NCI-H1105 (cell line): ENCODE measurements at regions not wholly inside any gene's neighbourhood (a gene's known extent, or its start where the extent isn't known, plus 50 kb on each side); places are given as distances from the start of the nearest gene placed in this dataset.
"Not testable (repeated sequence)": the region's sequence is repeated elsewhere in the genome, so short reads cannot be mapped to it uniquely, and the experiment has no call there.

Experiments
- DNase-seq: peaks from one replicate; lab custom pipeline; 2025; lab: John Stamatoyannopoulos, UW

DNA sequence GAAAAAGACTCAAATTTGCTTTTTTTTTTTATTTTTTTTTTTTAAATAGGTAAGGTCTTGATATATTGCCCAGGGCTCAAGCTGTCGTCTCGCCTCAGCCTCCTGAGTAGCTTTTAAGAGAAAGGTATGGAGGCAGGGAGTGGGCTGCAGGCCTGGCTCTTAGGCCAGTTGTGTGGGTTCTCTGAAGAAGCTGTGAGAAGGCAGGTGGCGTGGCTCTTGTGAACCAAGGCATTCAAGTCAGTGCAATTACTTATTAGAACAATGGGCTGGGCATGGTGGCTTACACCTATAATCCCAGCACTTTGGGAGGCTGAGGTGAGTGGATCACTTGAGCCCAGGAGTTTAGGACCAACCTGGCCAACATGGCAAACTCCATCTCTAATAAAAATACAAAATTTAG, 244.0 kb upstream of the SFRP2 start:
- no peak for DNase-seq

DNA sequence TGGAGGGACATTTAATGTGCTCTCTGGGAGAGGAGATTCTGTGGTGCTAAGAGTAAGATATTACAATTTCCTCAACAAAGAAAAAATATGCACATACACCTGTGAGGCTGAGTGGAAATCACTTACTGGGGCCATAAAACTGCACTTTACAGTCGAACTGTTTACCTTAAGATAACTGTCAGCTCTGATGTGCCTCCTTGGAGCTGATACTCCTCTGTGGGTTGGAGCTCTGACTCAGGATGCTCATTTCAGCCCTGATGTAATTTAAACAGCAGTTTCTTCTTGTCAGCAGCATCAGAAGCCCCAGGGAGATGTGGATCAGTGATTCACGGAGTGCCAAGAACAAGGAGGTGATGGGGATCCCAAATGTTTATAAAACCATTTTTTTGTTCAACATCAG, 241.9 kb upstream of the SFRP2 start:
- DNase-seq: no peak

DNA sequence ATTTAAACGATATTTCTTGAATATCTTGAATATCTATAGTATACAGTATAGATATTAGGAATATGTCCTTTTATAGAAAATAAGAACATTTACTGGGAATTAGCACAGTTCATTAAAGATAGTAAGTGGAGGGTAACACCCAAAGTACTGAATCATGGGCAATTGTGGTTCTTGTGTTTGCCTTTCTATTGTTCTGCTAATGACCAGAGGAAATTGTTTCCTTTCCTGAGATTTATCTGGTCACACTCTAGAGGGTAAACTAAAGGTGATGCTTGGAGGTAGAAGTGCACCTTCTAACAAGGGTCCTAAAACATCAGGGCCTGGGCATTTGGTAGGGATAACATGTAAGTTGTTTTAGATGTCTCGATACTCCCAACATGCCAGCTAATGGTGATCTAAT, 241.3 kb upstream of the SFRP2 start:
- no peak for DNase-seq

- DNase-seq: no peak
These were observed 240.3 kb upstream of the SFRP2 start for GRCh38 chr4:154029171-154029570.

DNA sequence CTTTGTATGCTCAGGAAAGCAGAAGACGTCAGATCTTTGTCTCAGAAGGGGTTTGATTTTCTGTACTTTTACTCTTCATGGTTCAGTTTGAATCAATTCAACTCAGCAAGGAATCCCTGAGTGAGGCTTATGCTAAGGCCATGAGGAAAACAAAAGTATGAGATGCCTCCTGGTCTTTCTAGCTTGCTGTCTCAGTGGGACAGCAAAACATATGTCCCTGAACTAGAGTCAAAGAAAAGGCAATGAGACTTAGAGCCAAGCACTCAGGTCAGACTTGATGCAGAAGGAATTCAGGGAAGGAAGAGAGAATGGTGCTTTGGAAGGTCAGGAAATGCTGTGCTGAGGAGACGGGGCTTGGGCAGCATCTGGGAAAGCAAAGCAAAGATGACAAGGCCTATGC, 236.2 kb upstream of the SFRP2 start:
- DNase-seq: no peak

DNA sequence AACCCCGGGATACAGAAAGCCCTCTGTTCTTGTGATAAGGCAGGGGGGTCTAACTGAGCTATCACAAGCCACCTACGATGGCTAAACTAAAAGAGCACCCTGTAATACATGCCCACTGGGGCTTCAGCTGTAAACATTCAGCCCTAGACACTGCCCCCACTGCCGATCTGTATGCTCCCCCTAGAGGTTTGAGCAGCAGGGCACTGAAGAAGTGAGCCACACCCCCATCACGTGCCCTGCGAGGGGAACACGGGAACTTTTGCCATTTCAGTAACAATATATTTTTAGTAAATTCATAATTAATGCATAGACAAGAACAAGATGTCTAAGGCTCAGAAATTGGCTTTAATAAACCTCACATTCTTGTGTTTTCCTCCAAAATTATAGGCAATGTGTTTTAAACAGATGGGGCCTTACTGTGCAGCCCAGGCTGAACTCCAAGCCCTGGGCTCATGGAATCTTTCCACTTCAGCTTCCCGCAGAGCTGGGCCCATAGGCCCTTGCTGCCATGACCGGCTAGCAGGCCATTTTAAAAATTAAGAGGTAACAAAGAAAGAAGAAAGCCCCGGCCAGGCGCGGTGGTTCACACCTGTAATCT, 235.3 kb upstream of the SFRP2 start:
- no peak for DNase-seq

- DNase-seq: not testable (repeated sequence)
These were observed 234.8 kb upstream of the SFRP2 start for GRCh38 chr4:154023671-154024070.

DNA sequence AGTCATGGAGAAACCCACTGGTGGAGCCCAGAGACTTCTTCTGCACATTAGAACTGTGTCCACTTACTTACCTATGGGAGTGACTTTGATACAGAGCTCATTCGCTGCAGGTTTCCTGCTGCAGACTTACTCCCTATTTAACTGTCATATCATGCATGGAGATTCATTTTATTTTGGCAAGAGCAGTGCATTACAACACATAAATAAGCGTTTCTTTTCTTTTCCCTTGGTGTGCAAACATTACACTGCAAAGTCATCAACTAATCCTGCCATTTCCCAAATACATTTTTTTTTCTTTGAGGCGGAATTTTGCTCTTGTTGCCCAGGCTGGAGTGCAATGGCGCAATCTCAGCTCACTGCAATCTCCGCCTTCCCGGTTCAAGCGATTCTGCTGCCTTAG, 230.9 kb upstream of the SFRP2 start:
- DNase-seq: no peak

DNA sequence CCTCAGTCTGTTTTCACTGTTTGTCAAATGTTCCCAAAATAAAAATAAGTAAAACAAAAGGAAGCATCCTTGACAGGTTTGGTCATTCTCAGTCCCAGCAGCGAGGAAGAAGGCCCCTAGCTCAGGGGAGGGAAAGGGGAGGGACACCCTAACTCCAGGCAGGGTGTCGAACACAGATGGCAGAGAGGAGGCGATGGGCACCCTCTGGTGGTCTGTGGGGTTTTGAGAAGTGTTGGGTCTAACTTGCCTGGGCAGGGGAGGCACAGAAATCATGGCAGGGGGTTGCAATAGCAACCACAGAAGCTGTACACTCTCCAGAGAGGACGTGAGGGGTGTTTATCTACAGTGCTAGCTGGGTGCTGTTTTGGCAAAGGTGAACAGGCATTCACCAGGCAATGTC, 229.8 kb upstream of the SFRP2 start:
- no peak for DNase-seq

DNA sequence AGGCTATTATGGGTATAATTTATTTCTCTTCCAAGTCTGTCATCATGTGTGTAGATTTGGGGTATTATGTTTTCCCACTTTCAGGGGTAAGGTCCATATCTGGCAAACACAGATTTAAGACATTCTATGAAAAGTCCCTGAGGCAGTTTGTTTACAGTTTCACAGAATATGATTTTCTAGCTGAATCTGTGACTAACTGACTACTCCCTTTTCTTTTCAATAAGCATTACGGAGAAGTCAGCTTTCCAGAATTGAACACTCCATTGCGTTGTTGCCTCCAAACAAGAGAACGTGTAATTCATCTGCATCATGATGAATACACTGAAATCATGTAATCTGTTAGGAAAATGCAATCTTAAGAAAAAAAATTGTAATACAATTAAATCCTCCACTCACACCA, 226.7 kb upstream of the SFRP2 start:
- DNase-seq: no peak

DNA sequence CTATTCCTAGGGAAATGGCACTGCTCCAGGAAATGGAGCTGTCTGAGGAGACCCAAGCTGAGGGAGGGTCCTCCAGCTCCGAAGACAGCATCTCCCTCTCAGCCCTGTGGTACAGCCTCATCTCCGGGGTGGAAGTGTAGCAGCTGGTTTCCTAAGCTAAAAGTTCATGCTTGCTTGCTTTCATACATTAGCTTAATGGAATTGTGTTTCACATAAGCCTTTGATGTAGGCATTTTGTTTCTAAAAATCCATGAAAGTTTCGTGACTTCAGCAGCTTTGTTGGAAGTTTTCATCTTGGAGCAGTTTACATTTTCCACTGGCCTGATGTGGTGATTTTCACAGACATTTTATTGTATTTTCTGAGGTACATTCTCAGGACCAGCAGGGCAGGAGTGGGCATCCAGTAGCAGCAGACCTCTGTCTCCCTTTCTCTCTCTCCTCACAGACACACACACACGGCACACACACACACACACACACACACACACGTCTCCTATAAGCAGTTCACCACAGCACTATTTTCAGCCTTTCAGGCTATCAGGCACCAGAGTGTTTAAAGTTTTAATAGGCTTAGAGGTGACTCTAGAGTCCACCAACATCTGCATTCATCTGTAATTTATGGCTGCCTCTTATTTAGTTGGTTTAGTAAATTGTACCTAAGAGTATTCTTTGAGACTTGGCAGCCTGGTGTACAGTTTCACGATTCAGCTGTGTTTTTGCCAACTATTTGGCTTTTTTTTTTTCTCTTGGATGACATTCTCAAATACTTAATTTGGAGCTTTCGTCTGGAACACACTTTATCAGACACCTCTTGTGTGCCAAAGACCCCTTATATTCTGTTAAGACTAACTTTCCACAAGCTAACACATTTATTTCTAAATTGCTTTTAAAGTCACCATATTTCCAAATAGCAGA, 225.8 kb upstream of the SFRP2 start:
- no peak for DNase-seq

DNA sequence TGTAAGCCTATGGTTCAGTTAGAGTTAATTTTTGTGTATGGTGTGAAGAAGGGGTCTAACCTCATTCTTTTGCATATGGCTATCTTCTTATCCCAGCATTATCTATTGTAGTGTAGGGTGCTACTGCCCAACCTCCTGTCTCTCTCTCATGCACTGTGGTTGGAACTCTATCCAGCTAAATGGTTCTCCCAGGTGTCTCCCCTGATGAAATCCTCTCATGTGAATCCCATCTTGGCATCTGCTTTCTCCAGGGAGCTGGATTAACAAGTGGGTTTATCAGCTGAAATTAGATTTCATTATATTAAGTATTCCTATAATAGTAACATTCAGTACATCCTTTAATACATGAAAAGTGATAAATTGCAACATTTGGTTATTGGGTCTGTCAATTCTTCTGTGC, 224.7 kb upstream of the SFRP2 start:
- DNase-seq: no peak

- no peak for DNase-seq
These were observed 221.5 kb upstream of the SFRP2 start for GRCh38 chr4:154010371-154010770.

DNA sequence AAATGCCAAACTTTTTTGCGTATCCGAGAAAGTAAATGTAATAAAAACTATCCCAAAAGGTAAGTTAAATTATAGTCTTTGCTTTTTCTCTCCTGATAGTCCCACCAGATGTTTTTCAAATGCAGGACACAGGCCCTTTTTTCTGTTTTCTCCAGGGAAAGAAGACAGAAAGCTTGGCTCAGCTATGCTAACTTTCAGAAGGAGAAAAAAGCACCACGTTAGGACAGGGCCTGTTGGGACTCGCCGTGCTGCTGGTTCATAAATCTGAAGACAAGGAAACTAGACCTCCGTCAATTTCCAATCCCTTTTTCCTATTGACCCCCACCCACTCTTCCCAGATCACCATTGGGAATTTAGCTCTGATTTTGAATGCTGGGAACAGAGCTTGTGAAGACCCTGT, 220.9 kb upstream of the SFRP2 start:
- no peak for DNase-seq

DNA sequence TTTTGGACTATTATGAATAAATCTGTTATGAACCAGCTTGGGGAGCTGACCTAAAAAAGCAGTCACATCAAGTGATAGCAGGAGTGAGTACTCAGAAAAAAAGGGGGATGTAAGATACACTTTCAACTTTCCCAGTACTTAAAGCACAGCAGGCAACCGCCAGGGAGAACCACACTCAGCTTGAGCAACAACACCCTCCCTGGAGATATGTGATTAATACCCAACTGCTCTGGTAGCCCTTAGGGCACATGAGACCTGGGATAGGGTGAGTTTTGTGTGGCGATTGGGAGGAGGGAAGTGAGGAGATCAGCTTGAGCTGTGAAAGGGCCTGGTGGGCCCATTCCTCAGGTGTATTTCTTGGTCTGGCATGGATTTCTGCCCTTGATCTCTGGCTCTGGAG, 220.3 kb upstream of the SFRP2 start:
- no peak for DNase-seq

GRCh38 chr4:154005171-154005520, 216.3 kb upstream of the SFRP2 start:
- DNase-seq: no peak

DNA sequence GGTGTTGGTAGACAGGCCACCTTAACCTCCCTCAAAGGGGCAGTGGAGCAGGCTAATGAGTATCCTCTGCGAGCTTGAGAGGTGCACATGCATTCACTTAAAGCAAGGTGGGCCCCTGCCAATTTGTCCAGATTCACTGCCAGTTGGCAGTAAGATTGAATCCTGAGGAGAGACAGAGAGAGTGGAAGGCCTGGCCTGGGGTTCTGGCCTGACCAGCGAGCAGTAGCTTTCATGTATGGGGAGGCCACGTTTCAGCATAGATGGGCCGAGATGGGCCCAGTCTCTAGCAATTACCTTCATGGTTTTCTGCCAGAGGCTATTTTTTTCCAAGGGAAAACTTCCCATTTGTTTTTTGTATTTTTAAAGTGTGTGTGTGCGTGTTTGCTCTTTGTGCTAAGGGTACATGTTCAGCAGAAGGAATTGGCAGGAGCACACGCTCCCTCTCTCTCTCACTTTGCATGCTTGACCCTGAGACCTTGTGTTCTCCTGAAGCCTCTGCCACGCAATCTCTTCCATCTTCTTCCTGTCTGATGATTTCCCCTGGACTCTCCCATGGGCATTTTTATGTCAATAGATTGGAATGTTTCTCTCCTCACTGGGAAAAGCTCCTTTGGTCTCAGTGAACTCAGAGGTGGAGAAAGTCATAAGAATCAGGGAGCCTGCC, 215.8 kb upstream of the SFRP2 start:
- no peak for DNase-seq

GRCh38 chr4:154004016-154004415, 215.1 kb upstream of the SFRP2 start:
- DNase-seq: no peak

DNA sequence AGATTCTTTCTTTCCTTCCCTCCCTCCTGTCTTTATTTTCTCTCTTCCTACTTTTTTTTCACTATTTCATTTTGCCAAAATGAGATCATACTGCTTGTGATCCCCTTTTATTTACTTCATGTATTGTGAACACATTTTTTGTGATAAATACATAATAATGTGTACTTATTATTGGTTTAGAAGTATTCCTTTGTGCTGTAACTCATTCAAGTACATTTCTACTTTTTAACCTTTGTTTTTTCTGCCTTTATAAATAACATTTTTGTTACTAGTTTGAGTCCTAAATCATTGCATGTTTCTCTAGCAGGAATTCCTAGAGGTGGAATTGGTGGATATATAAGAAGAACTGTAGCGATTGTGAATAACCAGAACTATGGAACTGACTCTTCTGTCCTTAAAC, 214.5 kb upstream of the SFRP2 start:
- DNase-seq: no peak

DNA sequence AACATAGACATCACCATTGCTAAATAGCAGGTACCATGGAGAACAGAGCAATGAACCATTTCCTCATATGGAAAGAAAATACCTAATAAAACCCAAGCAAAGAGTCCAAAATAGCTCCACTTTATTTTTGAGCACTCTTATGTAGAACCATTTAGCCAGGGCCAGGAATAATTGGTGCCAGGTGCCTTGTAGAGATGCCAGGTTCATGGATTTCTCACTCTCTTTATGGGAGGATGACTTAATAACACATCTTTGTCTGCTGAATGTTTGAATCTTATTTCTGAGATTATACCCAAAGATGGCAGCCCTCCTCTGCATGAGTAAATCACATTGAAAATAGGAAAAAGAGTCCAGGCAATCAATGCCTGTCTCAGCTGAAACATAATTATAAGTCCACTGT, 212.3 kb upstream of the SFRP2 start:
- DNase-seq: no peak

DNA sequence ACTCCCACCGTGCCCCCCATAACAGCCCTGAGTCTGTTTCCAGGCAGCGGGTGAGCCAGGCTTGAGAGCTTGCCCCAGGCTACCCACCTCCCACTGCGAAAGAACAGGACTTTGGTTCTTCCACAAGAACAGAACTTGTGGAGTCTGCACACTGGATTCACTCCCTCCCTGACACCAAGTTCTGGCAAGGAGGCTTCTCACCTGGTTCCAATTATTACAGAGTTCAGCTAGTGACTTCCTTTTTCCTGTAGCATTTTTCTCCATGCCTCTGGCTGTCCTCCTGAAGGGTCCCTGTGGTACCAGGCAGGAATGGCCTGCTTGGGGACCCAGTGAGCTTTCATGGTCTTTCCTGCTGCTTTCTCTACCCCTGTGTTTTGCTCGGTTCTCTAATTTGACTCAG, 208.6 kb upstream of the SFRP2 start:
- no peak for DNase-seq

DNA sequence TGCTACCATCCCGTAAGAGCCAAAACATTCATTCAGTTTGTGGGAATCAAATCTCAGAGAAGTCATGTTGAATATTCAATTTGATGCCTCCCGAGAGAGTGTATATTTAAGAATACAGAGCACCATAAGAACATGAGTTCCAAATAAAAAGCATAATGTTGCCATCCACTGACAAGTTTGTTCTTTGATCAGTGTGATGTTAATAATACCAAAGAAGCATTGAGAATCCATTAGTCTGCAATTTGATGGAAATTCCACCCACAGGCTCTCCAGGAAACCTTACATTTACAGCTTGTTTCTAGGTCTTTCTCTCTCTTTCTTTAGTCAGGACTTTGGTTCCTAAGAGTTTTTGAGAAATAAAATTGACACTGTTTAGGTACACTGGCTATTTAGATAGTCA, 200.6 kb upstream of the SFRP2 start:
- no peak for DNase-seq
